GM19438 (cell line): ENCODE measurements at regions not wholly inside any gene's neighbourhood (a gene's known extent, or its start where the extent isn't known, plus 50 kb on each side); places are given as distances from the start of the nearest gene placed in this dataset.

Experiments
- ATAC-seq: cut with Tn5 transposase; IDR thresholded peaks from one replicate; pipeline ENCODE4 v1.9.1; 2021; ENCODE audit warnings: low read depth; ENCODE audit not compliant: unreplicated experiment

DNA sequence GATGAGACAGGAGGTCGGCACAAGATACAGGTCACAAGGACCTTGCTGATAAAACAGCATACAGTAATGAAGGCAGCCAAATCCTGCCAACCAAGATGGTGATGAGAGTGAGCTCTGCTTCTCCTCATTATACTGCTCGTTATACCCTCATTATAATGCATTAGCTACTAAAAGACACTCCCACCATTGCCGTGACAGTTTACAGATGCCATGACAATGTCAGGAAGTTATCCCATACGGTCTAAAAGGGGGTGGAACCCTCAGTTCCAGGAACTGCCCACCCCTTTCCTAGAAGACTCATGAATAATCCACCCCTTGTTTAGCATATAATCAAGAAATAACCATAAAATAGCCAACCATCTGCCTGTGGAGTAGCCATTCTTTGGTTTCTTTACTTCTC, 224.2 kb downstream of the RBM43 start:
- ATAC-seq, result no peak

GRCh38 chr2:151033271-151034248, 228.1 kb downstream of the RBM43 start:
- no peak for ATAC-seq

GRCh38 chr2:151032741-151033191, 228.9 kb downstream of the RBM43 start:
- no peak for ATAC-seq

GRCh38 chr2:151030663-151031230, 230.9 kb downstream of the RBM43 start:
- ATAC-seq, result no peak

GRCh38 chr2:151029406-151030157, 232.1 kb downstream of the RBM43 start:
- no peak for ATAC-seq

DNA sequence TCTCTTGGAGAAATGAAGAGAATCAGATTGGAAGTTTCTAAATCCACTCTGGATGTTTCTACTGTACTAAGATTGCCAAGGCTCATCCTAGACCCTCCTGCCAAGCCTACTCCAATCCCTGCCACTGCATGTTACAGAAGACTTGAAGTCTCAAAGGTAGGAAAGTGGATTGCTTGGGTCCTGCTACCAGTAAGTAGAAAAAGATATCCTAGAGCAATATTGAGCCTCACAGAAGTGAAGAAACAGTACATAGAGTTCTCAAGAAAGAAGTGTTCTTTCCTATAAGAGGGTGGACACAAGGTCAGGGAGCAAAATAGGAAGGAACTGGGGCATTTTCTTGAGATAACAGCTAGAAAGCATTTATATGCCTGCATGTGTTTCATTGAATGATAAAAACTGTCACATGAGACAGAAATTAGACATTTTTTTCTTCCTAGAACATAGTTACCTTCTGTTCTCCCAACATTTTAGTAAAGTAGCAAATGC, 232.9 kb downstream of the RBM43 start:
- ATAC-seq, result no peak

- no peak for ATAC-seq
Measured at GRCh38 chr2:151027151-151027550, 234.5 kb downstream of the RBM43 start.

GRCh38 chr2:151025816-151026215, 235.8 kb downstream of the RBM43 start:
- ATAC-seq, result no peak

GRCh38 chr2:151024696-151025251, 236.9 kb downstream of the RBM43 start:
- no peak for ATAC-seq

- ATAC-seq, result no peak
Measured at GRCh38 chr2:151021747-151022452, 239.8 kb downstream of the RBM43 start.

GRCh38 chr2:151020411-151020810, 241.3 kb downstream of the RBM43 start:
- ATAC-seq, result peak; percentile 83

DNA sequence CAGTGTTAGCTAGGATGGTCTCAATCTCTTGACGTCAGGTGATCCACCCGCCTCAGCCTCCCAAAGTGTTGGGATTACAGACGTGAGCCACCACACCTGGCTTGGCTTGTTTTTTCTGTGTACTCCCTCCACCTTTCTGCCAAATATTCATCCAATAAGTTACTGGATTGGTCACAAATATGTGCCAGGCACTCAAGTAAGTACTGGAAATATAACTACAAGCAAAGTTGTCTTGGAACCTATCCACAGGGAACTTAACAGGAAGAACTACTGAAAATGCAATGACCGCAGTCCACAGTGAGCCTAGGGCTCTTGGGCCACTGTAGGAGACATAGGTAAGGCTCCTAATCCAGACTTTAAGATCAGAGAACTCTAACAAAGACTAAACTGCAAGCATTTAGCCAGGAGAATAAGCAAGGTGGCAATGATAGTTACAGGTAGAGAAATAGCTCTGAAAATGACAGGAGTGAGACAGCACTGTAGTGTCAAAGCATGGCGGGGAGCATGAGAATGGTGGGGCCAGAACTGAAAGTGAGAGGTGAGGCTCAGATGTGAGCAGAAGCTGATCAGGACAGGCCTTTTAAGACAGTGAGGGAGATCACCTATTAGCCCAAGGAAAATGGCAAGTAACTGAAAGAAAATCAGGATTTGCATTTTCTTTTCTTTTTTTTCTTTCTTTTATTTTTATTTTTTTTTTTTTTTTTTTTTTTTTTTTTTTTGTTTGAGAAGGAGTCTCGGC, 252.1 kb downstream of the RBM43 start:
- ATAC-seq, result no peak

- ATAC-seq, result no peak
Measured at GRCh38 chr2:151007365-151007764, 254.3 kb downstream of the RBM43 start.

- no peak for ATAC-seq
Measured at GRCh38 chr2:151002959-151003600, 258.6 kb downstream of the RBM43 start.

DNA sequence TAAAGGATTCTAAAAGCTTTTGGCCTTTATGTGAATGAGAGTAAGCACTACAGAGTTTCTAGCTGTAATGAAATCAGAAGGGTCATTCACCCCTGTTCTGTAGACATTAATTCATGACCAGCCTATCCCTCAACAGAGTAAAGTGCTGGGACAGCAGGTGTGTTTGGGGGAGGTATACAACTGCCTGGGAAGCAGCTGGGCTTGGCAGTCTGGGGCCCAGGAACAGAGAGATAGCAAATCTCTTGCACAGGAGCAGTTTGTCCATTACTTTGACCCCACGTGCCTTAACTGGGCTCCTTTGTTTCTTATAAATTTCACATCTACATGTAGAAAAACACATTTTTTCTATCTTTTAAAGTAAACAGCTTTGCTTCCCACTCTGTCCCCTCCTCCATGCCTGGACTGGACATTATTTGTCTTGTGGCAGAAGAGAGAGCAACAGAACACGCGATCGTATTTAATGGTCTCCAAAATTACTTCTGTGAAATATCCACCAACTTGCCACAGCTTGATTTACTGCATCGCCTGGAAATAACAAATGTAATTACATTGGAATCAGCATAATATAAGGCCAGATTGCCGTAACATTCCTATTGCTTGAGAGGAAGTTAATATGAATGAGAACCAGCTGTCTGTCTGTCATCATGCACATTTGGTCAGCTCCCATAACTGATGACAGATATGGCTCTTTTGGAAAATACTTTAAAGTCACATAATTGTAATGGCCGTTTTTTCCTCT, 263.8 kb downstream of the RBM43 start:
- no peak for ATAC-seq

GRCh38 chr2:150997066-150997465, 264.6 kb downstream of the RBM43 start:
- no peak for ATAC-seq

DNA sequence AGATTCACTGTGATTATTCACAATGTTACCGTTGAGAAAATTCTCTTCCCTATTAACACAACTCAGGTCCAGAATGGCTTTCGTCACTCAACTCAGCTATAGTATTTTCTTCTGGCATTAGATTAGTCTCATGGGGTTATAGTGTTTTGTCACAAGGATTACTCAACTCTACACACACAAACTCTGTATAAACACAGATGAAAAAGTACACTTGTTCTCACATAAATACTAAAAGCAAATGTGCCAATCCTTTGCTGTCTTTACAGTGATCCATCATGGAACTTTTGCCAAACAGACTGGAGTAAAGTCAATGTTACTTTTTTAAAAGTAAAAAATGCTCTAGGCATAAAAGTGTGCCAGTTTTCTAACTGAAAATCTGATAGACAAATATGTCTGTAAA, 267.6 kb downstream of the RBM43 start:
- ATAC-seq, result no peak

DNA sequence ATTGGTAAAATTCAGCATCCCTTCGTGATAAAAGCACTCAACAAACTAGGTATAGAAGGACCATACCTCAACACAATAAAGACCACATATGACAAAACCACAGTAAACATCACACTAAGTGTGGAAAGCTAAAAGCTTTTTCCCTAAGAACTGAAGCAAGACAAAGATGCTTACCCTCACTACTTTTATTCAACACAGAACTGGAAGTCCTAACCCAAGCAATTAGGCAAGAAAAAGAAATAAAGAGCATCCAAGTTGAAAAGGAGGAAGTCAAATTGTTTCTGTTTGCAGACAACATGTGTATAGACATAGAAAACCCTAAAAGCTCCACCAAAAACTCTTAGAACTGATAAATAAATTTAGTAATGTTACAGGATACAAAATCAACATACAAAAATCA, 271.7 kb downstream of the RBM43 start:
- ATAC-seq, result no peak
